ENCODE measurements at regions not wholly inside any gene's neighbourhood (a gene's known extent, or its start where the extent isn't known, plus 50 kb on each side); places are given as distances from the start of the nearest gene placed in this dataset.

DNA sequence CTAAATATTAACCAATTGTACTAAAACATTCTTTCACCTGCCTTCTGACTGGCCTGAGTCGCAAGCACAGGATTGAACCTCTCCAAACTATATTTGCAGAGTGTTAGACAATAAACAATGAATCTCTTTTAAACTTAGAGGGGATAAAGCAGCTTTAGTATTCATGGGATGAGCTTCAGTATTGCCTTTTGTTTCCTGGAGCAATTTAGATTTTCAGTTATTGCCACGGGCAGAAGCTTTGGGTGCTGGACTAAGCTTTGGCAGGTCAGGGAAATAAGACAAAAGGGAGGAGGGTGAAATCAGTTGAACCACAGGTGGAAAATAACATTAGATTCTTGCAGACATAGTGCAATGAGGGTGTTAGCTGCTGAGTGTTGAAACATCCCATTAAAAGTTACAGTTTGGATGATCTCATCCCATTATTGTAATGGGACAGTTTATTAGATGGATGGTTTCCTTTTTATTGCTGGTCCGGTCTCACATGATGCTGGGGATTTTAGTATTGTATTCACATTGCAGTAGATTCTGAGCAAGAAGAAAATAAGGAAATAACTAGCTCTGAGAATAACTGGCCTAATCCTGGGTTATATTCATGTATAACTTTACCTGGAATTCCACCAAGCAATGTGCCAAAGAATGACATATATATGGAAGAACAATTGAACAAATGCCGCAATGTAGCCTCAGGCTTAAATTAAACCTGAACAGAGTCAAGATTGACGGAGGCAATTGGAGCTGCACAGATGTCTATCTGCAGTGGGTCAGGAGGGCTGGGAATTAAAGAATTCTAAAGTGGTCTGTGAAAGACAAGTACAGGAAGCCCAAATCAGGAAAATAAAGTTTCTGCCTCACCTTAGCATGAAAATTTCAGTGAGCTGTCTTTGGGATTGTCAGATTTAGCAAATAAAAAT lies 1092.8 kb upstream of the SEL1L start:
- H3K4me1 ChIP-seq: no peaks in the 10 kb centered on the region
- POLR2A ChIA-PET: no interaction called here
- H3K27me3 ChIP-seq (replicated peaks; ENCODE audit: control insufficient read depth, insufficient read depth, low read length): no peaks in the 10 kb centered on the region
- H3K27ac Mint-ChIP-seq (ENCODE audit: unreplicated experiment): no peak overlapping the region
- BruUV-seq (replicated peaks): no TSS peak
- DNase-seq: no peak
- H3K36me3 Mint-ChIP-seq (ENCODE audit: insufficient read depth, unreplicated experiment): no peaks in the 10 kb centered on the region
- CTCF ChIA-PET: no interaction called here
- H3K4me1 Mint-ChIP-seq (ENCODE audit: low read depth, unreplicated experiment): no peaks in the 10 kb centered on the region
- TF ChIP-seq, protein P1, sequence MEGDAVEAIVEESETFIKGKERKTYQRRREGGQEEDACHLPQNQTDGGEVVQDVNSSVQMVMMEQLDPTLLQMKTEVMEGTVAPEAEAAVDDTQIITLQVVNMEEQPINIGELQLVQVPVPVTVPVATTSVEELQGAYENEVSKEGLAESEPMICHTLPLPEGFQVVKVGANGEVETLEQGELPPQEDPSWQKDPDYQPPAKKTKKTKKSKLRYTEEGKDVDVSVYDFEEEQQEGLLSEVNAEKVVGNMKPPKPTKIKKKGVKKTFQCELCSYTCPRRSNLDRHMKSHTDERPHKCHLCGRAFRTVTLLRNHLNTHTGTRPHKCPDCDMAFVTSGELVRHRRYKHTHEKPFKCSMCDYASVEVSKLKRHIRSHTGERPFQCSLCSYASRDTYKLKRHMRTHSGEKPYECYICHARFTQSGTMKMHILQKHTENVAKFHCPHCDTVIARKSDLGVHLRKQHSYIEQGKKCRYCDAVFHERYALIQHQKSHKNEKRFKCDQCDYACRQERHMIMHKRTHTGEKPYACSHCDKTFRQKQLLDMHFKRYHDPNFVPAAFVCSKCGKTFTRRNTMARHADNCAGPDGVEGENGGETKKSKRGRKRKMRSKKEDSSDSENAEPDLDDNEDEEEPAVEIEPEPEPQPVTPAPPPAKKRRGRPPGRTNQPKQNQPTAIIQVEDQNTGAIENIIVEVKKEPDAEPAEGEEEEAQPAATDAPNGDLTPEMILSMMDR (IDR thresholded peaks at IDR 0.05; ENCODE audit: insufficient read depth in 1 of 2, low read depth in 1 of 2, low read length in 1 of 2, severe bottlenecking in 1 of 2, unreplicated experiment in 1 of 2): no peak
- no peak overlapping the region for H3K4me3 Mint-ChIP-seq (ENCODE audit: unreplicated experiment)
- H3K9me3 Mint-ChIP-seq (ENCODE audit: unreplicated experiment): no peaks in the 10 kb centered on the region
- no peaks in the 10 kb centered on the region for H3K27me3 Mint-ChIP-seq (ENCODE audit: insufficient read depth, unreplicated experiment)
- no peaks in the 10 kb centered on the region for H3K36me3 ChIP-seq (ENCODE audit: control insufficient read depth, insufficient read depth, low read length)
- intact Hi-C loops (cut with micrococcal nuclease; ENCODE audit: unreplicated experiment): no loop called here
- no peak overlapping the region for H3K4me3 ChIP-seq (ENCODE audit: low read depth, low read length)
- no peaks in the 10 kb centered on the region for H3K9me3 ChIP-seq

- intact Hi-C loops (cut with micrococcal nuclease; ENCODE audit: unreplicated experiment): no loop called here
- H3K9me3 Mint-ChIP-seq (ENCODE audit: unreplicated experiment): peaks cover 17% of the 10 kb centered on the region
- TF ChIP-seq, protein P1 (IDR thresholded peaks at IDR 0.05; ENCODE audit: insufficient read depth in 1 of 2, low read depth in 1 of 2, low read length in 1 of 2, severe bottlenecking in 1 of 2, unreplicated experiment in 1 of 2): no peak
- no peaks in the 10 kb centered on the region for H3K4me1 Mint-ChIP-seq (ENCODE audit: low read depth, unreplicated experiment)
- H3K4me3 ChIP-seq (ENCODE audit: low read depth, low read length): no peak overlapping the region
- H3K27me3 ChIP-seq (replicated peaks; ENCODE audit: control insufficient read depth, insufficient read depth, low read length): no peaks in the 10 kb centered on the region
- no peaks in the 10 kb centered on the region for H3K9me3 ChIP-seq
- no peaks in the 10 kb centered on the region for H3K36me3 Mint-ChIP-seq (ENCODE audit: insufficient read depth, unreplicated experiment)
- H3K4me1 ChIP-seq: no peaks in the 10 kb centered on the region
- H3K36me3 ChIP-seq (ENCODE audit: control insufficient read depth, insufficient read depth, low read length): no peaks in the 10 kb centered on the region
- ChIA-PET POLR2A (no interaction called here), CTCF (no interaction called here)
- no peak overlapping the region for H3K4me3 Mint-ChIP-seq (ENCODE audit: unreplicated experiment)
- H3K27me3 Mint-ChIP-seq (ENCODE audit: insufficient read depth, unreplicated experiment): peaks cover 3% of the 10 kb centered on the region
- no peak overlapping the region for H3K27ac Mint-ChIP-seq (ENCODE audit: unreplicated experiment)
- no peak for DNase-seq
- BruUV-seq (replicated peaks): no TSS peak
These were observed 1102.3 kb upstream of the SEL1L start for GRCh38 chr14:82635915-82636314.

DNA sequence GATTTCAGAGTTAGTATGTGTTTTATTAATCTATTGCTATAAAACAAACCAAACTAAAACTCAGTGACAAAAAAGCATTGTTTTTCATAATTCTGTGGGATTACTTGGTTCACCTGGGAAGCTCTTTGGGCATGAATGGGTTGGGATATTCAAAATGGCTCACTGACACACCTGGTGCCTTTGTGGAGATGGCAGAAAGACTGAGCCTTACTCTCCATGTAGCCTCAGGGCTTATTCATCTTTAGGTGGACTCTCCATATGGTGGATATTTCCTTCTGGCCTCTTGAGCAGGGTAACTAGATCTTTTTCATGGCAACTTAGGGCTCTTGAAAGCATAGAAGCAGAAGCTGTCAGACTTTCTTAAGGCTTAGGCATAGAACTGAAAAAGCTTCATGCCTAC lies 1102.8 kb upstream of the SEL1L start:
- intact Hi-C loops (cut with micrococcal nuclease; ENCODE audit: unreplicated experiment): no loop called here
- Histone ChIP-seq H3K36me3 (ENCODE audit: control insufficient read depth, insufficient read depth, low read length) (no peaks in the 10 kb centered on the region), H3K27me3 (replicated peaks; ENCODE audit: control insufficient read depth, insufficient read depth, low read length) (no peaks in the 10 kb centered on the region), H3K4me3 (ENCODE audit: low read depth, low read length) (no peak overlapping the region), H3K4me1 (no peaks in the 10 kb centered on the region), H3K9me3 (no peaks in the 10 kb centered on the region)
- Mint-ChIP-seq H3K36me3 (ENCODE audit: insufficient read depth, unreplicated experiment) (no peaks in the 10 kb centered on the region), H3K4me1 (ENCODE audit: low read depth, unreplicated experiment) (no peaks in the 10 kb centered on the region), H3K27me3 (ENCODE audit: insufficient read depth, unreplicated experiment) (peaks cover 3% of the 10 kb centered on the region), H3K4me3 (ENCODE audit: unreplicated experiment) (no peak overlapping the region), H3K27ac (ENCODE audit: unreplicated experiment) (no peak overlapping the region), H3K9me3 (ENCODE audit: unreplicated experiment) (peaks cover 17% of the 10 kb centered on the region)
- BruUV-seq (replicated peaks): no TSS peak
- ChIA-PET POLR2A (no interaction called here), CTCF (no interaction called here)
- DNase-seq: no peak
- TF ChIP-seq, protein P1 (IDR thresholded peaks at IDR 0.05; ENCODE audit: insufficient read depth in 1 of 2, low read depth in 1 of 2, low read length in 1 of 2, severe bottlenecking in 1 of 2, unreplicated experiment in 1 of 2): no peak

Measured in Caco-2 (cell line).